Mammary epithelial cell (primary cell): ENCODE measurements at regions not wholly inside any gene's neighbourhood (a gene's known extent, or its start where the extent isn't known, plus 50 kb on each side); places are given as distances from the start of the nearest gene placed in this dataset.
A peak's percentile ranks its signal among the peaks of the same experiment; 100 is the strongest.

ENCODE experiments used
- EZH2 ChIP-seq: IDR thresholded peaks from 2 replicates; pipeline ENCODE4 v1.6.1; 2012; ENCODE audit warnings: low read length, inconsistent platforms, borderline replicate concordance
- TF ChIP-seq, protein P1 (sequence below), 2 donors: IDR thresholded peaks in 1 of 2; conservative IDR thresholded peaks in 1 of 2; 2 replicates each; pipeline ENCODE4 v1.5.1; 2011 to 2012; ENCODE audit warnings: inconsistent platforms in 2 of 2, low read length in 2 of 2, mild to moderate bottlenecking in 2 of 2, control low read depth in 1 of 2, low read depth in 1 of 2; ENCODE audit not compliant: insufficient read depth in 1 of 2; ENCODE audit errors: extremely low read depth in 1 of 2

DNA sequence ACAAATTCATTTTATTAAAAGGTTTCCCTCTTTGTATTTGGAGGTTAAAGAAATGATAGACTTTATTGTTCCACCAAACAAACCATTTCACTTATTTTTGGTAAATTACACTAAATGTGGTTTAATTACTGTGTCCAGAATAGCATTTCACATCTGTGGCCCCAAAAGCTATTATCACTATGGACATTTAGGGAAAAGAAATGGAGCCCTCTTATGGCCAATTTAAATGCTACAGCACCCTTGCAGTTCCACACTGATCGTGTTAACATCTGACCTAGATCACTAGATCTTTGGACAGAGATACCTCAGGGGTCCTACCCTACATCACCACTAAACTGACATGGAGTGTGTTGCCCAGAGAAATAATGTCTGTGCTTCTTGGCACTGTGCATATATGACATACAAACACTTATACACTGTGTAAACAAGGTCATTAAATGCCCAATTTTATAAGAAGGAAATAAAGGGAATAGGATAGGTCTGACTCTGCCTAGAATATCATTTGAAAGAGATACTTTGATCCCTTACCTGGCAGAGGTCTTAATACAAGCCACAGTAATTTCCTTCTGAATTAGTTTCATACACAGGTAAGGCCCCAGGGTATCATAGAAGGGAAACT is 163.9 kb downstream of the KDR start:
- TF ChIP-seq, protein P1, sequence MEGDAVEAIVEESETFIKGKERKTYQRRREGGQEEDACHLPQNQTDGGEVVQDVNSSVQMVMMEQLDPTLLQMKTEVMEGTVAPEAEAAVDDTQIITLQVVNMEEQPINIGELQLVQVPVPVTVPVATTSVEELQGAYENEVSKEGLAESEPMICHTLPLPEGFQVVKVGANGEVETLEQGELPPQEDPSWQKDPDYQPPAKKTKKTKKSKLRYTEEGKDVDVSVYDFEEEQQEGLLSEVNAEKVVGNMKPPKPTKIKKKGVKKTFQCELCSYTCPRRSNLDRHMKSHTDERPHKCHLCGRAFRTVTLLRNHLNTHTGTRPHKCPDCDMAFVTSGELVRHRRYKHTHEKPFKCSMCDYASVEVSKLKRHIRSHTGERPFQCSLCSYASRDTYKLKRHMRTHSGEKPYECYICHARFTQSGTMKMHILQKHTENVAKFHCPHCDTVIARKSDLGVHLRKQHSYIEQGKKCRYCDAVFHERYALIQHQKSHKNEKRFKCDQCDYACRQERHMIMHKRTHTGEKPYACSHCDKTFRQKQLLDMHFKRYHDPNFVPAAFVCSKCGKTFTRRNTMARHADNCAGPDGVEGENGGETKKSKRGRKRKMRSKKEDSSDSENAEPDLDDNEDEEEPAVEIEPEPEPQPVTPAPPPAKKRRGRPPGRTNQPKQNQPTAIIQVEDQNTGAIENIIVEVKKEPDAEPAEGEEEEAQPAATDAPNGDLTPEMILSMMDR (conservative IDR thresholded peaks at IDR 0.05 in 1 of 2, IDR thresholded peaks at IDR 0.05 in 1 of 2; ENCODE audit: extremely low read depth in 1 of 2, insufficient read depth in 1 of 2, low read depth in 1 of 2, low read length in 2 of 2): peak; percentile 68 to 74
- no peak for TF ChIP-seq EZH2
